Type B pancreatic cell (in vitro differentiated cells): ENCODE measurements at regions not wholly inside any gene's neighbourhood (a gene's known extent, or its start where the extent isn't known, plus 50 kb on each side); places are given as distances from the start of the nearest gene placed in this dataset.

Experiments
- DNase-seq: peaks from one replicate; pipeline ENCODE4 v3.0.0; 2021; ENCODE audit warnings: mixed read lengths; ENCODE audit not compliant: unreplicated experiment; ENCODE audit errors: extremely low spot score
- H3K27ac Mint-ChIP-seq: 2 replicates; pipeline ENCODE4 v1.8.0; 2021; ENCODE audit warnings: mild to moderate bottlenecking, mixed read lengths
- H3K27me3 Mint-ChIP-seq: 2 replicates; pipeline ENCODE4 v1.8.0; 2021; ENCODE audit warnings: mixed read lengths
- H3K36me3 Mint-ChIP-seq: 2 replicates; pipeline ENCODE4 v1.8.0; 2021; ENCODE audit warnings: mixed read lengths
- H3K4me1 Mint-ChIP-seq: one replicate; pipeline ENCODE4 v1.8.0; 2021; ENCODE audit warnings: mixed read lengths; ENCODE audit not compliant: unreplicated experiment
- H3K4me3 Mint-ChIP-seq: 2 replicates; pipeline ENCODE4 v1.8.0; 2021; ENCODE audit warnings: mild to moderate bottlenecking, mixed read lengths
- H3K9me3 Mint-ChIP-seq: 2 replicates; pipeline ENCODE4 v1.8.0; 2021; ENCODE audit warnings: mixed read lengths
- TF ChIP-seq, protein P1 (sequence below): fragments of 200-600 bp; sonication (generic); conservative IDR thresholded peaks from 2 replicates; pipeline ENCODE4 v1.5.0; 2021; ENCODE audit warnings: antibody characterized with exemption, mild to moderate bottlenecking

DNA sequence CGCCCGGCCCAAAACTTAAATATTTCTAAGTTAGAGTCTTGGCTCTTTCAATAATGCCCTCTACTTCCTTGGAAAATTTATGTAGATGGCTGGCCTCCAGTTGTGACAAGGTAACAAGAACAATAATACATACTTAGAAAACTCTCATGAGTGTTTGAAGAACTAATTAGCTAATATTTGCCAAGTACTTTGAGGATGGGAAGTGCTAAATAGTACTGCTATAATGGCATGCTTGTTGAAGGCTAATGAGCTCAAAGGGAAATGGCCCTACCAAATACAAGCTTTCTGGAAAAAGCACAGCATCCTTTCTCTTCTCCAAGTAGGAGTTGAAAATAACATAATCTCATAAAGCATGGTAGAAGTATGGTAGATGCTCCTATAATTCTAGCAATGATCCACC lies 1022.2 kb upstream of the PIK3C3 start:
- TF ChIP-seq, protein P1, sequence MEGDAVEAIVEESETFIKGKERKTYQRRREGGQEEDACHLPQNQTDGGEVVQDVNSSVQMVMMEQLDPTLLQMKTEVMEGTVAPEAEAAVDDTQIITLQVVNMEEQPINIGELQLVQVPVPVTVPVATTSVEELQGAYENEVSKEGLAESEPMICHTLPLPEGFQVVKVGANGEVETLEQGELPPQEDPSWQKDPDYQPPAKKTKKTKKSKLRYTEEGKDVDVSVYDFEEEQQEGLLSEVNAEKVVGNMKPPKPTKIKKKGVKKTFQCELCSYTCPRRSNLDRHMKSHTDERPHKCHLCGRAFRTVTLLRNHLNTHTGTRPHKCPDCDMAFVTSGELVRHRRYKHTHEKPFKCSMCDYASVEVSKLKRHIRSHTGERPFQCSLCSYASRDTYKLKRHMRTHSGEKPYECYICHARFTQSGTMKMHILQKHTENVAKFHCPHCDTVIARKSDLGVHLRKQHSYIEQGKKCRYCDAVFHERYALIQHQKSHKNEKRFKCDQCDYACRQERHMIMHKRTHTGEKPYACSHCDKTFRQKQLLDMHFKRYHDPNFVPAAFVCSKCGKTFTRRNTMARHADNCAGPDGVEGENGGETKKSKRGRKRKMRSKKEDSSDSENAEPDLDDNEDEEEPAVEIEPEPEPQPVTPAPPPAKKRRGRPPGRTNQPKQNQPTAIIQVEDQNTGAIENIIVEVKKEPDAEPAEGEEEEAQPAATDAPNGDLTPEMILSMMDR, result no peak
- Mint-ChIP-seq H3K27me3 (no peaks in the 10 kb centered on the region), H3K36me3 (no peaks in the 10 kb centered on the region), H3K27ac (no peak overlapping the region), H3K9me3 (no peaks in the 10 kb centered on the region), H3K4me3 (no peak overlapping the region), H3K4me1 (peaks cover 23% of the 10 kb centered on the region)
- no peak for DNase-seq

DNA sequence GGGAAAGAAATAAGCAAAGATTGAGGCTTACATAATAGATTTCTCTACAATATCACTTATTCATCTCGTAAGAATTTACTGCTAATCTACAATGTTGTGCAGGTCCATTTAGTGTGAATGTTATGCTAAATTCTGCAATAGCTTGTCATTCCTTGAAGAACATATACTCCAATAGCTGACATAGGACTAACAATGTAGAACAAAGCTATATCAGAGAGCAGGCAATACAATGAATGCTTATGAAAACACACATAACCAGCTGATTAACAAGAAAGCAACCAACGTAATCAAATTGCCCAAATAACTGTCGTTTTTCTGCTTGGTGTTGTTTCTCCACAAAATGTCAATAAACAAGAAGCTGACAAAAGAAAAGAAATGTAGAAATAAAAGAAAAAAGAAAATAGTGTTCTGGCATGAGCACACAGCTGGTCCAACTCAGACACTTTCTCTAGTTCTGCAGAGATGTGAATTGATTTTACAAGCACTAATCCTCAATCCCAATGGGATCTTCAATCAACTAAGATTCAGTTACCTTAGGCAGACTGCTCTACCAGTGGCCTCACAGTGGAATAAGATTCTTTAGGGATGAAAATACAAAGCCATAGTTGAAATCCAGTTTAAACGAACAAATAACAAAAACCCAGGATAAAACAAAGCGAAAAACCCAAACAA lies 1024.7 kb upstream of the PIK3C3 start:
- H3K9me3 Mint-ChIP-seq, result no peaks in the 10 kb centered on the region
- no peaks in the 10 kb centered on the region for H3K27me3 Mint-ChIP-seq
- no peak for DNase-seq
- TF ChIP-seq, protein P1, result no peak
- H3K36me3 Mint-ChIP-seq, result no peaks in the 10 kb centered on the region
- no peak overlapping the region for H3K27ac Mint-ChIP-seq
- peaks cover 23% of the 10 kb centered on the region for H3K4me1 Mint-ChIP-seq
- no peak overlapping the region for H3K4me3 Mint-ChIP-seq

DNA sequence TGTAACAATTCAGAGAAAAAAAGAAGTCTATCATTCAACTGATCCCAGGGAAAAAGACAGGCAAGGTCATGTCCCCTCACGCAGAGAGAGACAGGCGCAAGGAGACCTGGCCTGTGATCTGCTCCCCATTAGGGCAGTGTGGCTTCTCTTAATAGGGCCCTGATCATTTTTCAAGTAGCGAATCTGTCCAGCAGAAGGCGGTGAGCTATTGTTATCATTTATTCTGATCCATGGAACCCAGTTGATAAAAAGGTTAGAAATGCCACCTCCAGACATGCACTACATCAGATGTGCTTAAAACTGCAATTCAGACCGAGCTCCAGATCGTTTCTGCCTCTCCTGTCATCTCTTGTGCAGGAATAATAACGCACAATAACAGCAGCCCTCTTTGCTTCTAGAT lies 1025.6 kb upstream of the PIK3C3 start:
- H3K36me3 Mint-ChIP-seq, result no peaks in the 10 kb centered on the region
- no peaks in the 10 kb centered on the region for H3K27me3 Mint-ChIP-seq
- no peaks in the 10 kb centered on the region for H3K9me3 Mint-ChIP-seq
- no peak for DNase-seq
- no peak overlapping the region for H3K27ac Mint-ChIP-seq
- TF ChIP-seq, protein P1, result no peak
- H3K4me1 Mint-ChIP-seq, result peaks cover 23% of the 10 kb centered on the region
- H3K4me3 Mint-ChIP-seq, result no peak overlapping the region

DNA sequence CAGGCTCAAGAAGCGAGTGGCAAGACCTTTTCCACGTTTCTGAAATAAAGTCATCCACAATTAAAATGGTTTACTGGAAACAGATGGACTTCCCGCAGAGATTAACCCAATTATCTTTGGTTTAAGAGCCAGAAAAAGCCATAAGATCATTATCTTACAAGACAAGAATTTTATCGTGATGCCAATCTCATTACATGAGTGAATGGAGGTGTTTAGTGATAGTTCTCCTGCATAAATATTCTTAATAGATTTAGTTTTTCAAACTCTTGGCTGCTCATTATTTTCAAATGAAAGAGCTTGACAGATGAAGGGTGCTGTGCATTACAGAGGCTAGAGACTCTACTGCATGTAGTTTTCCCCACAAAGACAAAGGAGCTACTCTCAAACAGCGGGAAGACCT lies 1028.4 kb upstream of the PIK3C3 start:
- Mint-ChIP-seq H3K27ac (no peak overlapping the region), H3K9me3 (no peaks in the 10 kb centered on the region), H3K4me1 (peaks cover 38% of the 10 kb centered on the region), H3K36me3 (no peaks in the 10 kb centered on the region), H3K27me3 (no peaks in the 10 kb centered on the region), H3K4me3 (no peak overlapping the region)
- TF ChIP-seq, protein P1, result no peak
- no peak for DNase-seq

DNA sequence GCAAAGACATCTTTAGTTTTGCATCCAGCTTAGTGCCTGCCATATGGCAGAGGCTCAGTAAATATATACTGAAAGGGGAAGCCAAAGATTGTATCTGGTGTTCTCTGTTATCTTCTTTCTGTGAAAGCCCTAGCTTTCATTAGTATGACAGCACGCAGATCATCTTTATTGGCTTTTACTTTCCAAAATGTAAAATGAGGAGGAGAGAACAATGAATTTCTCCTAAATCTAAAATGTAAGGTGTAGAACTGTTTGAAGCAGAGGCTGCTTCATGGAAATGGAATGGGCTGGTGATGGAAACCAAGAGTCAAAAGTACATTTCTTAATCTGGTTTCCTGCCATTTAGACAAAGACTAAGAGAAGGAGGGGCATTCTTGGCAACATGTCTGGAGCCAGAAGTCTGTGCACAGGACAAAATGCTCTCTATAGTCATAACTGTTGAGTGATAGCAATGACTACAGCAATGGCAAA lies 1029.9 kb upstream of the PIK3C3 start:
- Mint-ChIP-seq H3K4me1 (peaks cover 35% of the 10 kb centered on the region), H3K27me3 (no peaks in the 10 kb centered on the region)

More for the DNA sequence above, 1029.9 kb upstream of the PIK3C3 start:
- Mint-ChIP-seq H3K4me3 (no peak overlapping the region), H3K27ac (no peak overlapping the region), H3K9me3 (no peaks in the 10 kb centered on the region), H3K36me3 (no peaks in the 10 kb centered on the region)
- DNase-seq, result no peak
- TF ChIP-seq, protein P1, result no peak
